H1 (cell line): ENCODE measurements at regions not wholly inside any gene's neighbourhood (a gene's known extent, or its start where the extent isn't known, plus 50 kb on each side); places are given as distances from the start of the nearest gene placed in this dataset.

Experiments
- CTCF ChIA-PET: fragments of 300-600 bp; sonication (Branson Sonifier 250); formaldehyde crosslinking; loops from one replicate; lab custom pipeline; 2021; ENCODE audit not compliant: partially characterized antibody; lab: Charles Lee
- POLR2A ChIA-PET: fragments of 300-600 bp; sonication (Branson Sonifier 250); formaldehyde crosslinking; loops from one replicate; lab custom pipeline; 2021; ENCODE audit warnings: inconsistent platforms; ENCODE audit not compliant: partially characterized antibody; lab: Charles Lee
- DNase-seq, 2 experiments: peaks; one replicate each; pipeline versions ENCODE4 v3.0.0 to v3.0.0-alpha.2; 2010 to 2022; ENCODE audit warnings: low spot score in 2 of 2, low read depth in 1 of 2, mixed read lengths in 1 of 2
- FAIRE-seq: peaks from 2 replicates; lab custom pipeline; 2011; peaks lifted over from hg19 to GRCh38; lab: Jason Lieb, UNC
- H2AFZ ChIP-seq: 2 replicates; pipeline ENCODE4 v1.8.1; 2012; ENCODE audit warnings: low read length, inconsistent platforms
- H2AK5ac ChIP-seq: 2 replicates; pipeline ENCODE4 v1.6.1; 2013; ENCODE audit warnings: low read depth, low read length
- H2BK120ac ChIP-seq: replicated peaks from 2 replicates; pipeline ENCODE3; 2013; ENCODE audit warnings: low read depth, low read length, inconsistent platforms
- H2BK12ac ChIP-seq: 2 replicates; pipeline ENCODE4 v1.6.1; 2013; ENCODE audit warnings: low read depth, low read length
- H2BK15ac ChIP-seq: 2 replicates; pipeline ENCODE4 v1.6.1; 2013; ENCODE audit warnings: low read length
- H2BK20ac ChIP-seq: 2 replicates; pipeline ENCODE4 v1.6.1; 2013; ENCODE audit warnings: low read length
- H2BK5ac ChIP-seq: 2 replicates; pipeline ENCODE4 v1.6.1; 2013; ENCODE audit warnings: low read depth, low read length
- H3K14ac ChIP-seq: 2 replicates; pipeline ENCODE4 v1.6.1; 2013; ENCODE audit warnings: inconsistent platforms; ENCODE audit not compliant: insufficient read length
- H3K18ac ChIP-seq: 2 replicates; pipeline ENCODE4 v1.6.1; 2013; ENCODE audit warnings: low read length; ENCODE audit errors: extremely low read depth
- H3K23ac ChIP-seq: 2 replicates; pipeline ENCODE4 v1.6.1; 2013; ENCODE audit warnings: inconsistent platforms; ENCODE audit not compliant: insufficient read length
- H3K23me2 ChIP-seq: 2 replicates; pipeline ENCODE4 v1.6.1; 2013; ENCODE audit warnings: low read depth, low read length
- H3K27ac ChIP-seq: 2 replicates; pipeline ENCODE4 v1.6.1; 2011; ENCODE audit warnings: low read depth, low read length, inconsistent platforms
- H3K27me3 ChIP-seq, 4 experiments: replicated peaks in 1 of 4; 1 replicate in 1 of 4; 2 replicates in 3 of 4; pipeline versions ENCODE4 v1.6.1 to v1.8.1; 2011 to 2013; ENCODE audit warnings: low read length in 3 of 4, mild to moderate bottlenecking in 3 of 4, inconsistent platforms in 2 of 4, mixed read lengths in 2 of 4, moderate library complexity in 1 of 4; ENCODE audit not compliant: control insufficient read depth in 3 of 4, insufficient read depth in 3 of 4; ENCODE audit errors: extremely low read depth in 1 of 4
- H3K36me3 ChIP-seq, 4 experiments: 2 replicates each; pipeline versions ENCODE4 v1.6.1 to v1.8.1; 2011 to 2013; ENCODE audit warnings: mild to moderate bottlenecking in 4 of 4, low read length in 3 of 4, moderate library complexity in 2 of 4, control low read depth in 1 of 4, inconsistent platforms in 1 of 4; ENCODE audit not compliant: insufficient read depth in 4 of 4, control insufficient read depth in 2 of 4
- H3K4ac ChIP-seq: replicated peaks from 2 replicates; pipeline ENCODE3; 2013; ENCODE audit warnings: low read length, low read depth, mixed read lengths, inconsistent platforms; ENCODE audit not compliant: insufficient read length
- H3K4me1 ChIP-seq, 4 experiments: replicated peaks in 1 of 4; 1 replicate in 1 of 4; 2 replicates in 3 of 4; pipeline versions ENCODE4 v1.6.1 to v1.8.1; 2011 to 2013; ENCODE audit warnings: low read length in 3 of 4, inconsistent platforms in 2 of 4, mixed read lengths in 1 of 4; ENCODE audit not compliant: insufficient read depth in 4 of 4, control insufficient read depth in 3 of 4
- H3K4me2 ChIP-seq, 2 experiments: 2 replicates each; pipeline versions ENCODE4 v1.6.1 to v1.8.1; 2011 to 2013; ENCODE audit warnings: low read depth in 2 of 2, low read length in 2 of 2, control low read depth in 1 of 2, inconsistent platforms in 1 of 2, mild to moderate bottlenecking in 1 of 2; ENCODE audit not compliant: insufficient read depth in 1 of 2
- H3K4me3 ChIP-seq, 4 experiments: fragments of 200-600, 300-600 bp in 1 of 4; sonication (generic), shearing (Covaris generic), sonication (Bioruptor Twin) in 1 of 4; 2 replicates each; pipeline versions ENCODE4 v1.5.1 to v1.8.1; 2011 to 2016; ENCODE audit warnings: low read length in 4 of 4, low read depth in 3 of 4, control low read depth in 2 of 4, inconsistent platforms in 2 of 4, mild to moderate bottlenecking in 2 of 4, mixed read lengths in 1 of 4, moderate library complexity in 1 of 4; ENCODE audit not compliant: insufficient read depth in 2 of 4; ENCODE audit errors: extremely low read depth in 1 of 4
- H3K56ac ChIP-seq: replicated peaks from 2 replicates; pipeline ENCODE3; 2013; ENCODE audit warnings: low read depth, mild to moderate bottlenecking, mixed read lengths, low read length, inconsistent platforms; ENCODE audit not compliant: insufficient read length
- H3K79me1 ChIP-seq: 2 replicates; pipeline ENCODE4 v1.6.1; 2013; ENCODE audit warnings: low read depth, low read length, control low read depth
- H3K79me2 ChIP-seq, 2 experiments: 2 replicates each; pipeline versions ENCODE4 v1.6.1 to v1.8.1; 2012 to 2013; ENCODE audit warnings: low read length in 2 of 2, mild to moderate bottlenecking in 2 of 2, inconsistent platforms in 1 of 2; ENCODE audit not compliant: insufficient read depth in 2 of 2, control insufficient read depth in 1 of 2
- H3K9ac ChIP-seq, 4 experiments: replicated peaks in 1 of 4; 1 replicate in 1 of 4; 2 replicates in 3 of 4; pipeline versions ENCODE4 v1.6.1 to v1.8.1; 2011 to 2013; ENCODE audit warnings: low read depth in 3 of 4, low read length in 3 of 4, control low read depth in 2 of 4, mild to moderate bottlenecking in 2 of 4, moderate library complexity in 2 of 4, inconsistent platforms in 1 of 4; ENCODE audit errors: extremely low read depth in 1 of 4
- H3K9me3 ChIP-seq, 2 experiments: 2 replicates each; pipeline versions ENCODE4 v1.6.1 to v1.8.1; 2012 to 2013; ENCODE audit warnings: mild to moderate bottlenecking in 2 of 2, moderate library complexity in 2 of 2, control low read depth in 1 of 2, inconsistent platforms in 1 of 2, low read depth in 1 of 2, low read length in 1 of 2, mixed read lengths in 1 of 2; ENCODE audit not compliant: insufficient read depth in 2 of 2
- H4K20me1 ChIP-seq, 2 experiments: replicated peaks in 1 of 2; 2 replicates each; pipeline versions ENCODE3 to v1.8.1; 2011 to 2013; ENCODE audit warnings: inconsistent platforms in 2 of 2, low read length in 2 of 2, mild to moderate bottlenecking in 1 of 2; ENCODE audit not compliant: insufficient read depth in 2 of 2, control insufficient read depth in 1 of 2
- H4K5ac ChIP-seq: 2 replicates; pipeline ENCODE4 v1.6.1; 2013; ENCODE audit warnings: low read length, low read depth, mixed read lengths, inconsistent platforms; ENCODE audit not compliant: insufficient read length
- H4K8ac ChIP-seq: 2 replicates; pipeline ENCODE4 v1.8.0; 2013; ENCODE audit warnings: mild to moderate bottlenecking, moderate library complexity, low read length, inconsistent platforms; ENCODE audit not compliant: insufficient read depth; ENCODE audit errors: extremely low read depth
- H4K91ac ChIP-seq: replicated peaks from 2 replicates; pipeline ENCODE3; 2013; ENCODE audit warnings: low read length, mixed read lengths, inconsistent platforms; ENCODE audit not compliant: insufficient read length
- HDAC2 ChIP-seq, 2 experiments: fragments of 300-600 bp in 1 of 2; sonication (generic) in 1 of 2; IDR thresholded peaks; 2 replicates each; pipeline ENCODE4 v1.6.1; 2011 to 2012; ENCODE audit warnings: low read depth in 2 of 2, low read length in 2 of 2, mild to moderate bottlenecking in 2 of 2, moderate library complexity in 2 of 2, borderline replicate concordance in 1 of 2, inconsistent platforms in 1 of 2
- JUN ChIP-seq: IDR thresholded peaks from 2 replicates; pipeline ENCODE4 v1.6.1; 2011; ENCODE audit warnings: low read depth, mild to moderate bottlenecking, improper control_type of control experiment, low read length
- KDM1A ChIP-seq: fragments of 200-600, 300-600 bp; sonication (generic); IDR thresholded peaks from 2 replicates; pipeline ENCODE4 v1.7.1; 2016; ENCODE audit warnings: mild to moderate bottlenecking, low read length, borderline replicate concordance
- POLR2AphosphoS5 ChIP-seq: IDR thresholded peaks from 2 replicates; pipeline ENCODE4 v1.6.1; 2011; ENCODE audit warnings: low read depth, low read length
- POU5F1 ChIP-seq: IDR thresholded peaks from 2 replicates; pipeline ENCODE4 v1.6.1; 2011; ENCODE audit warnings: low read depth, mild to moderate bottlenecking, low read length, moderate library complexity
- RNF2 ChIP-seq: fragments of 200-900, 300-1000 bp; sonication (generic); IDR thresholded peaks from 2 replicates; pipeline ENCODE4 v1.7.1; 2016; ENCODE audit warnings: borderline replicate concordance, low read depth, mild to moderate bottlenecking, antibody characterized with exemption, low read length; ENCODE audit not compliant: poor library complexity, severe bottlenecking; ENCODE audit errors: missing control alignments
- SAP30 ChIP-seq: fragments of 300-600 bp; sonication (generic); IDR thresholded peaks from 2 replicates; pipeline ENCODE4 v1.7.1; 2012; ENCODE audit warnings: low read length, moderate library complexity, mild to moderate bottlenecking, inconsistent platforms; ENCODE audit not compliant: insufficient read depth, insufficient replicate concordance
- SIX5 ChIP-seq: IDR thresholded peaks from 2 replicates; pipeline ENCODE4 v1.6.1; 2011; ENCODE audit warnings: mild to moderate bottlenecking, low read depth, low read length
- TAF7 ChIP-seq: optimal IDR thresholded peaks from 2 replicates; pipeline ENCODE3; 2011; ENCODE audit warnings: low read depth, mild to moderate bottlenecking, inconsistent platforms, low read length, moderate library complexity, borderline replicate concordance
- YY1 ChIP-seq: IDR thresholded peaks from 2 replicates; pipeline ENCODE4 v1.6.1; 2011; ENCODE audit warnings: low read depth, mild to moderate bottlenecking, low read length
- WGBS, 2 experiments: shearing (Covaris generic) in 1 of 2; methylation state at CpG; one replicate each; pipeline versions ENCODE4 v1.1.6 to v1.1.7; 2013 to 2015; ENCODE audit warnings: low lambda C conversion rate in 2 of 2, mixed read lengths in 2 of 2, inconsistent platforms in 1 of 2, low coverage in 1 of 2, missing lambda C conversion rate in 1 of 2; ENCODE audit not compliant: insufficient replicate concordance in 2 of 2, insufficient coverage in 1 of 2, insufficient read length in 1 of 2; ENCODE audit errors: extremely low coverage in 1 of 2, missing lambda C conversion rate in 1 of 2; 5-methylcytosine and 5-hydroxymethylcytosine counted together
- TF ChIP-seq, protein P1 (sequence below): IDR thresholded peaks from 2 replicates; pipeline ENCODE4 v1.6.1; 2011; ENCODE audit warnings: low read length, improper control_type of control experiment
- TF ChIP-seq, protein P2 (sequence below): IDR thresholded peaks from 2 replicates; pipeline ENCODE4 v1.6.1; 2012; ENCODE audit warnings: inconsistent platforms

DNA sequence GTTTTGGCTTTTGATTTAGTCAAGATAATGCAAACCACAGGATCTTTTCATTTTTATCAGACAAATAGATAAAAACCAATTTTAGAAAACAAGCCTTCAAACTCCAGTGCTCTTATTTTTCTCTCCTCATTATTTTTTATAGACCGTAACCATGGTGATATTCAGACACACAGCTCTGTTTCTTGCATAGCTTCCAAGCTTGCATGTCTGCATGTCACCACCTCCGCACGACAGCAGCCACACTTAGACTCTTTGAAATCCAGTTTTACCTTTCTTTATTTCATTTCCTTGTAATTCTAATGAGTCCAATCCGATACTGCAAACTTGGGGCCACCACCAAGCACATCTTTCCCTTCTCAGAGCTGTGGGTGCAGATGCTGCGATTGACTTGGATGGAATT is 94.3 kb upstream of the GPM6A start:
- H2BK15ac ChIP-seq = no peak overlapping the region
- no peak overlapping the region for H3K9ac ChIP-seq
- TF ChIP-seq RNF2 = no peak
- TF ChIP-seq, protein P1, sequence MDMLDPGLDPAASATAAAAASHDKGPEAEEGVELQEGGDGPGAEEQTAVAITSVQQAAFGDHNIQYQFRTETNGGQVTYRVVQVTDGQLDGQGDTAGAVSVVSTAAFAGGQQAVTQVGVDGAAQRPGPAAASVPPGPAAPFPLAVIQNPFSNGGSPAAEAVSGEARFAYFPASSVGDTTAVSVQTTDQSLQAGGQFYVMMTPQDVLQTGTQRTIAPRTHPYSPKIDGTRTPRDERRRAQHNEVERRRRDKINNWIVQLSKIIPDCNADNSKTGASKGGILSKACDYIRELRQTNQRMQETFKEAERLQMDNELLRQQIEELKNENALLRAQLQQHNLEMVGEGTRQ = no peak
- no peak for TF ChIP-seq POLR2AphosphoS5
- no peak for TF ChIP-seq SAP30
- no peak for TF ChIP-seq JUN
- TF ChIP-seq SIX5 = no peak
- no peak for TF ChIP-seq KDM1A
- TF ChIP-seq TAF7 = no peak
- TF ChIP-seq YY1 = no peak
- no peak for TF ChIP-seq HDAC2 (IDR thresholded peaks at IDR 0.05; ENCODE audit: borderline replicate concordance in 1 of 2, low read depth in 2 of 2, low read length in 2 of 2)
- no peak for TF ChIP-seq POU5F1
- TF ChIP-seq, protein P2, sequence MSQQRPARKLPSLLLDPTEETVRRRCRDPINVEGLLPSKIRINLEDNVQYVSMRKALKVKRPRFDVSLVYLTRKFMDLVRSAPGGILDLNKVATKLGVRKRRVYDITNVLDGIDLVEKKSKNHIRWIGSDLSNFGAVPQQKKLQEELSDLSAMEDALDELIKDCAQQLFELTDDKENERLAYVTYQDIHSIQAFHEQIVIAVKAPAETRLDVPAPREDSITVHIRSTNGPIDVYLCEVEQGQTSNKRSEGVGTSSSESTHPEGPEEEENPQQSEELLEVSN = no peak

More for the DNA sequence above, 94.3 kb upstream of the GPM6A start:
- Histone ChIP-seq H4K5ac (no peak overlapping the region), H4K8ac (no peak overlapping the region), H3K79me1 (no peaks in the 10 kb centered on the region), H4K91ac (no peak overlapping the region), H3K4me3 (no peak overlapping the region), H3K56ac (no peak overlapping the region), H2BK120ac (no peak overlapping the region), H3K36me3 (no peaks in the 10 kb centered on the region), H2AK5ac (no peak overlapping the region), H4K20me1 (no peaks in the 10 kb centered on the region), H3K79me2 (no peaks in the 10 kb centered on the region), H3K4ac (no peak overlapping the region), H3K9me3 (no peaks in the 10 kb centered on the region), H2BK20ac (no peak overlapping the region), H3K27me3 (no peaks in the 10 kb centered on the region), H2BK5ac (no peak overlapping the region), H3K23ac (no peak overlapping the region), H2BK12ac (no peak overlapping the region), H3K14ac (no peak overlapping the region), H3K18ac (no peak overlapping the region), H3K4me2 (no peak overlapping the region), H3K27ac (no peak overlapping the region), H3K23me2 (no peaks in the 10 kb centered on the region), H2AFZ (no peak overlapping the region), H3K4me1 (peaks cover 0 to 6% (median 0%) of the 10 kb centered on the region in 4 experiments; a peak in 2 of 7 replicates)
- CTCF ChIA-PET = interaction anchor here (0.7 to 1.0 kb wide), 2 partner anchors 13 to 95 kb away, joined by 3 read pairs; no protein-coding TSS in a partner anchor
- DNase-seq = no peak
- POLR2A ChIA-PET = interaction anchor here (1.5 kb wide), 1 partner anchor 9 kb away, joined by 4 read pairs; no protein-coding TSS in a partner anchor
- 93% methylated on average over 5 of the region's 5 CpGs; no CpG with 5 or more reads in 1 of the 2 experiments for WGBS, 2 experiments
- no peak for FAIRE-seq
